Superior temporal gyrus (tissue), 1 donor: ENCODE measurements at regions not wholly inside any gene's neighbourhood (a gene's known extent, or its start where the extent isn't known, plus 50 kb on each side); places are given as distances from the start of the nearest gene placed in this dataset.
"Not testable (repeated sequence)": the region's sequence is repeated elsewhere in the genome, so short reads cannot be mapped to it uniquely, and the experiment has no call there.

ENCODE experiments used
- DNase-seq: peaks from one replicate; pipeline ENCODE4 v3.0.0-alpha.2; 2016; ENCODE audit errors: extremely low spot score

DNA sequence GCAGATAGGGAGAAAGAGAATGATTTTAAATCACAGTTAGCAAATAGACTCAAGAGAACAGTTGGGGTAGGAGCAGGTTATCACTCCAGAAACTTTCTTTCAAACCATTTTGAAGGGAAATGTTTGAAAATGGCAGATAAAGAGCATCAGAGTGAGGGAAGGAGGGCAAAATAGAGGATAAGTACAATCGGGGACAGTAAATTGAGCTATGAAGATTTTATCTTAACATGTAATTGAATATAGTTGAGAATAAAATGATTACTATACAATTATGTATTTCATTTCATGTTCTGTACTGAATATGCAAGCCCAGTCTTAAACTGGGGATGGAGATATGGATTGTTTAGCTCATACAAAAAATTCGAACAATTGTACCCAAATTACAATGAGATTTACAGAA is 54.0 kb downstream of the MAP10 start:
- no peak for DNase-seq

DNA sequence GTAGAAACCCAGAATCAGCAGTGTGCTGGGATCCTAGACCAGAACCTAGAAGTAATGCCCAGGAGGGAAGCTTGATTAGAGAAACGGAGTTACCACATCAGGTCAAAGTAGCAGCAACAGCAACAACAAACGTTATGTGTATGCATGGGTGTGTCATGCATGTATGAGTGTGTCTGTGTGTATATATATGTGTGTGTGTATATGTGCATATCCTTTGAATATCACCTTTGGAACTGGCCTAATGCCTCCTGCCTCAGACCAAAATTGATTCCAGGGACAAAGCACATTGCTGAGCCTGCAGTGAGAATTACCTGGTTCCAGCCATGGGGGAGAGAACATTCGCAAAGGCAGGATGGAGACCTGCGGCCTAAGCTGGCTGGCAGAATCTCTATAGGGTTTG is 55.9 kb downstream of the MAP10 start:
- DNase-seq: no peak

- DNase-seq: no peak
These were observed 58.5 kb downstream of the MAP10 start for GRCh38 chr1:232863544-232864275.

GRCh38 chr1:232865102-232865931 is 60.1 kb downstream of the MAP10 start:
- peak; percentile 30 for DNase-seq

DNA sequence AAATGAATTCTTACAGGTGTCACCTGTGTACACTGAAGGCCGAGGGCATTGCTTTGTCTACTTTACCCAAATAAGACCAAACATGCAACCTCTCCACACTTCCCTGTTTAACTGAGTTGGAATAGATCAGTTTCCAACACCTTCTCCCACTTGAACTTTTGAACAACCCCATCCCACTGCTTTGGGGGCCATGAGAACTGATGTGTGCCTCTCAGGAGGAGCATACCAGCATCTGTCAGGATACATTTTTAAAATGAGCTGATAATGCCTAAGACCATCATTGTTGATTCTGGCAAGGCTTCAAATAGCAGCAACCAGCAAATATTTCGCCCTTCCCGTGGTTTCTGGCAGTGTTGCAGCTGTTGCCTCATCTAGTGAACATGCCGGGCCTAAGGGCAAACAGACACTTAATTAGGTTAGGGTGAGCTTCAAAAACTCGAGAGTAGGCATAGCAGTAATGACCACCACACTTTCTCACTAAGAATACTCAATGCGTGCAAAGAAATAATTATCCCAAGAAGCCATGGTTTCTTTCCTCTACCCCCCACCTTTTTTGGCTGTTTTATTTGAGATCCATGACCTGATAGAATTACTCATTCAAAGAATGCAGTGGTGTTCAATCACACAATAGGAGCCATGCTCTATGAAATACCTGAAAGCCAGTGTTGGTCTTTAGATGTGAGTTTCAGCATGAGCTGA is 63.7 kb downstream of the MAP10 start:
- DNase-seq: no peak

DNA sequence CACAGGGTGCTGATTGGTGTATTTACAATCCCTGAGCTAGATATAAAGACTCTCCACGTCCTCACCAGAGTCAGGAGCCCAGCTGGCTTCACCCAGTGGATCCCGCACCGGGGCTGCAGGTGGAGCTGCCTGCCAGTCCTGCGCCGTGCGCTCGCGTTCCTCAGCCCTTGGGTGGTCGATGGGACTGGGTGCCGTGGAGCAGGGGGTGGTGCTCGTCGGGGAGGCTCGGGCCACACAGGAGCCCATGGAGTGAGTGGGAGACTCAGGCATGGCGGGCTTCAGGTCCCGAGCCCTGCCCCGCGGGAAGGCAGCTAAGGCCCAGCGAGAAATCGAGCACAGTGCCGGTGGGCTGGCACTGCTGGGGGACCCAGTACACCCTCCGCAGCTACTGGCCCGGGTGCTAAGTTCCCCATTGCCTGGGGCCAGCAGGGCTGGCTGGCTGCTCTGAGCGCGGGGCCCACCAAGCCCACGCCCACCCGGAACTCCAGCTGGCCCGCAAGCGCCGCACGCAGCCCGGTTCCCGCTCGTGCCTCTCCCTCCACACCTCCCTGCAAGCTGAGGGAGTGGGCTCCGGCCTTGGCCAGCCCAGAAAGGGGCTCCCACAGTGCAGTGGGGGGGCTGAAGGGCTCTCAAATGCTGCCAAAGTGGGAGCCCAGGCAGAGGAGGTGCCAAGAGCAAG is 66.2 kb downstream of the MAP10 start:
- not testable (repeated sequence) for DNase-seq

DNA sequence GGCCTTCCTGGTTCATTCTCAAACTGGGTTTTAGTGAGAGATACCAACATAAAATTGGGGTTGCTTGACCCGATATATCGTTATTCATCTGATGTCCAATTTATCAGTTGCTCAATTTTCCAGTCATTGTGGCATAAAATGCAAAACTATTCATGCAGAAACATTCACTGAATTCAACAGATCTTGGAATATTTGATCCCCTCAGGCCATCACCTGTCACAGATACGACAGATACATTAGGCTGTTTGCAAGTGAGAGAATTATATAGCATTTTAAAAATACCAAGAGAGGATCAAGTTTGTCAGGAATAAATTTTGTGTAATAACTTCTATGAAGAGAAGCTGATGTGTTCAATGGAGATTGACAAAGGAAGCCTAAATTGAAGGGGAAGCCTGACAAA is 67.1 kb downstream of the MAP10 start:
- no peak for DNase-seq

DNA sequence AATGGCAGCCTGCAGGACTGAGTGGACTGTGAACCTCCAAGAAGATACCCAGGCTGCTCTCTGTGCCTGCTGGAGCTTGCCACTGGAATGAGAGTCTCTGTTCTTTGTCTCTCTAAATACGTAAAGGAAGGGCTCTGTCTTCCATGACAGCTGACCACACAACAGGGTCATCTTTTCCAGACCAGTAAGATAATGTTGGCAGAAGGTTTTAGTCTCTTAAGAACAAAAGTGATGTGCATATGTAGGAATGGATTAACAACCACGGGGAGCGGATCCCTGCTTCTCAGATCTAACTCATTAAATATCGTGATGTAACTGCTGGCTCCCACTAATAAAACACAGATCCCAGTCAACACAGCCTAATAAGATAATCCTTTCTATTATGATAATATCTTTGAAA is 67.5 kb downstream of the MAP10 start:
- DNase-seq: no peak

DNA sequence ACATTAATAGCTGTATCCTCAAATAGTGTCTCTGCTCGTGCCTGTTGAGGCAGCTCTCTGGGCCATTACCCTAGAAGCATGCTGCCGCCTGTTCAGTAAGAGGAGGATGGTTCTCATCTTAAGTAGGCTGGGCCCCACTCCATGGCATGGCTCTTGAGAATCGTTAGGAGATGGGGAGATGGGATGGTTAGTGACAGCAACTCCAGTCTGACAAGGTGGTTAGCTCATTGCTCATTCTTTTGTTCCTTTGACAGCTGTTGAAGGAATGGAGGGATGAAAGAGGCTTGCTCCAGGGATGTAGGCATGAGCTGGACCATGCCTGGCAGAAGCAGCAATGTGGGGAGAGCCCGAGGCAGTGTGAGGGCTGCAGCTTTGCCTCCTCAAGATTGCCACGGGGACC is 68.2 kb downstream of the MAP10 start:
- no peak for DNase-seq

GRCh38 chr1:232873931-232874330 is 68.7 kb downstream of the MAP10 start:
- DNase-seq: no peak

- DNase-seq: no peak
These were observed 70.3 kb downstream of the MAP10 start for GRCh38 chr1:232875536-232875935.

- DNase-seq: no peak
These were observed 71.5 kb downstream of the MAP10 start for GRCh38 chr1:232876506-232877364.

GRCh38 chr1:232877365-232878028 is 72.3 kb downstream of the MAP10 start:
- no peak for DNase-seq

DNA sequence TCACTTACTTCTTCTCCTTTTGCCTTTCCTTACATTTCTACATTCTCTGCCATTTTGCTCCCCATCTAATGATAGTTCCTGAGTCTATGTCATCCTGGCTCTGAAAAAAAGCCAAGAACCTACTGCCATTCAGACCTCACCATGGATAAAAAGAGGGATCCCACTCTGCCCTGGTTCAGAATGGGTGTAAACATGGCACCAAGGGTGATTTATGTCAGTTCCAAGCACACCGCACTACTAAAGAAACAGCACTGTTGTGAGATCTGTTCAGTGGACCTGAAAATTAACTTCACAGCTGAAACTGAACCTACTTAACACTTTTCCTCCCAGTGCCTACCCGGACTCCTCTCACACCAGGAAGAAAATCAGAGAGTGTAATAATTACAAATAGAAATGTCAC is 72.3 kb upstream of the NTPCR start:
- DNase-seq: no peak

DNA sequence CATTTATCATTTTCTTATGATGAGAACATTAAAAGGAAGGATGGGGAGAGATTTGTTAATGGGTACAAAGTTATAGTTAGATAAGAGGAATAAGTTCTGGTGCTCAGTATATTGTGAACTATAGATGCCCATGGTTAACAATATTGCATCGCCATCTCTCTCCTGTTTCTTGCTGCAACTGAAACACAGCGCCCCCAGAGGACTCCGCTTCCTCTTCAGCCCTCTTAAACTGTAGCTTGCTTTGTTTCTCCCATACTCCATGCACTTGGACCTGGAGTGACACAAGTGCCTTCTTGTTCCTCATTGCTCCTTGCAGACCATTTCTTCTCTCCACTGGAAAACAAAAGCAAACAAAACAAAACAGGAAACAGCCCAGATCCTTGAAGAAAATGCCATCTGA is 70.1 kb upstream of the NTPCR start:
- peak; percentile 49 for DNase-seq

GRCh38 chr1:232883992-232884661 is 66.3 kb upstream of the NTPCR start:
- no peak for DNase-seq

- DNase-seq: no peak
These were observed 64.1 kb upstream of the NTPCR start for GRCh38 chr1:232886271-232886670.

DNA sequence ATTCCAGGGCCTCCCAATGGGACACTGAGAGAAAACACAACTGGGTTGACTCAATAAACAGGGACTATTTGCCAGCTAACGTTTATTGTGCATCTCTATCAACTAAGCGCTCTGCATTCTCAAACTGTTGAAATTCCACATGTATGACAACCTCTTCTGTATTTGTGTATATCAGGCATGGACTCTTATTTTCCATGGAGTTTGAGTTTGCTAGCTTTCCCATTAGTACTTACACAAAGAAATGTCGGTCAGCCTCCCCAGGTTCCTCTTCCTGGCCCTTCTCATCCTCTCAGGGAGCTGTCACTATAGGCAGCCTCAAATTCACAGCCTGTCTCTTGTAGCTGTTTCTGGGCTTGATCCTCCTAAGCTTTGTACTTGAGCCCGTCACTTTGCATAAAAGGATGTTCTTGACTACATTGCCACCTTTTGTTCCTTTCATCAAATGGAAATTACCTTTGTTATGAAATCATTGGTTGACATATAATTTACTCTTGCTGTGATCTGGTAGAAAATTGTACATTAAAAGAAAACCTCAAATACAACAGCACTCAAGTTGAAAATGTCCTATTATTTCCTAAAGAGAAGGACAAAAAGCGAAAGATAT is 60.0 kb upstream of the NTPCR start:
- DNase-seq: no peak

GRCh38 chr1:232891071-232891470 is 59.3 kb upstream of the NTPCR start:
- no peak for DNase-seq
